ENCODE measurements at regions not wholly inside any gene's neighbourhood (a gene's known extent, or its start where the extent isn't known, plus 50 kb on each side); places are given as distances from the start of the nearest gene placed in this dataset.

DNA sequence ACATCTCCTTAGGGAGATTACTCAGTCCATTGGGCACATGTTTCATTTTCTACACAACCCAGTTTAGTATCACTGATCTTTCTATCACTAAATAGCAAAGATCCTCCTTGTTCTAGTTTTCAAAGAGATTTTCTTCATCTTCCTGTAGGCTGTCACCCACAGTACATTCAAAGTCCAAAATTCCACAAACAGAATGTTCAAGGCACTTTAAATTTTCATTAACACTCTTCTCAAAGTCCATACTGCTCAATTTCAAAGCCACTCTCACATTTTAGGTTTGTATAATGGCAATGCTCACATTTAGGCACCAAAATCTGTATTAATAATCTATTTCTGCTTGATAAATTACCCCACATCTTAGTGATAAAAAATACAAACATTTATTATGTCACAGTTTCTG, 152.8 kb downstream of the FSIP2 start:
- no peak for DNase-seq
- TF ChIP-seq POLR2A (IDR thresholded peaks at IDR 0.05; ENCODE audit: low read length) (no peak), GATA1 (IDR thresholded peaks at IDR 0.05; ENCODE audit: low read depth, low read length) (no peak)

DNA sequence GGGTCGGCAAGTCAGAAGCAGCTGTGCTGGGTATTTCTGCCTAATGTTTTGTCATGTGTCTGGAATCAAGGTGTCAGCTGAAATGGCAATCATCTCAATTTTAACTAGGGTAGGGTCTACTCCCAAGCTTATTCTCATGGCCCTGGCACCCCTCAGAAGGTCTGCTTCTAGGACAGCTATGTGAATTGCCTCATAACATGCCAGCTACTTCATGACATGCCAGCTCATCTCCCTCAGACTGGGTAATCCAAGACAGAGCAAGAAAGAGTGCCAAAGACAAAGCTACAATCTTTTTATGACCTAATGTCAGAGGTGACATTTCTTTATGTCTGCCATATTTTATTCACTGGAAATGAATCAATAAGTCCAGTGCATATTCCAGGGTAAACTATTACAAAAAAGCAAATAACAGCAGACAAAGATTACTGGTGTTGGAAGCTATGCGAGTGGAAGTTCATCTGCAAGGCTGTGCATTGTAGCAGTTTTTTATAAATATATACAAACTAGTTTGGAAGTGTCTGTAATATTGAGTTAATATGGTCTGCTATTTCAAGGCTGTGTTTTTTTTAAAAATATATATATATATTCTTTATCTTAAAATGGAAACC, 153.3 kb downstream of the FSIP2 start:
- no peak for DNase-seq
- TF ChIP-seq GATA1 (IDR thresholded peaks at IDR 0.05; ENCODE audit: low read depth, low read length) = no peak
- TF ChIP-seq POLR2A (IDR thresholded peaks at IDR 0.05; ENCODE audit: low read length) = no peak

DNA sequence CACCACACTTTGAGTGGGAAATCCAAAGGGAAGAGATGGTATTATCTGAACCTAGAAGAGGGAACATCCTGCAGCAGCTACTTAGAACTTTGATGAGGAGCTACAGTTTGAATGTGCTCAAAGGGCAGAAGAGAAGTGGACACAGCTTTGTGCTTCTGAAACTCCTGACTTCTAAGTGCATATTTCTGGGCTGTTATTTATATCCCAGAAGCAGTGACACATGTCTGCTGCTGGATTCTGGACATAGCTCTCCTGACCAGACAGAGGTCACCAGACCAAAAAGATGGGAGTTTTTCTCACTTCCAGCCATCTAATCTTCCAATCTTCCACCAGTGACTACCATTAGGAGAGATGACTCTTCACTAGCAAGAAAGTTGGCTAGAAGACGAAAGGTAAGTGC, 153.9 kb downstream of the FSIP2 start:
- no peak for DNase-seq

DNA sequence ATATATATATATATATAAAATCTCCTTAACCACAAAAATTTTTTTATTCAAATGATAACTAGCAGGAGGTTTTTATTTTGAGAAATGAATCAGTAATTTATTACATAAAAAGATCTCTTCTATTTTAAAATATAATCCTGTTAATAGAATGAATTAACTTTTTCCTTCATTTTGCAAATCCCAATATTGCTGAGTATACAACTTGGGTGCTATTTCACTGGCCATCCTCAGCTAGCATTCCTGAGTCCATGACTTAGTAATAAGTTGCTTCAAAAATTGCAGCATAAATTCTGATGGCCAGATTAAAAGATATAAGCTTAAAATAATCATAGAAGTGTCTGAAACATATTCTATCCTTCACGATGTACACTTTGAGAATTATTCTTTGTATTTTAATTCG, 155.6 kb downstream of the FSIP2 start:
- TF ChIP-seq GATA1 (IDR thresholded peaks at IDR 0.05; ENCODE audit: low read depth, low read length) = no peak
- no peak for TF ChIP-seq POLR2A (IDR thresholded peaks at IDR 0.05; ENCODE audit: low read length)
- no peak for DNase-seq

More for the DNA sequence above, 153.9 kb downstream of the FSIP2 start:
- no peak for TF ChIP-seq POLR2A (IDR thresholded peaks at IDR 0.05; ENCODE audit: low read length)
- no peak for TF ChIP-seq GATA1 (IDR thresholded peaks at IDR 0.05; ENCODE audit: low read depth, low read length)

DNA sequence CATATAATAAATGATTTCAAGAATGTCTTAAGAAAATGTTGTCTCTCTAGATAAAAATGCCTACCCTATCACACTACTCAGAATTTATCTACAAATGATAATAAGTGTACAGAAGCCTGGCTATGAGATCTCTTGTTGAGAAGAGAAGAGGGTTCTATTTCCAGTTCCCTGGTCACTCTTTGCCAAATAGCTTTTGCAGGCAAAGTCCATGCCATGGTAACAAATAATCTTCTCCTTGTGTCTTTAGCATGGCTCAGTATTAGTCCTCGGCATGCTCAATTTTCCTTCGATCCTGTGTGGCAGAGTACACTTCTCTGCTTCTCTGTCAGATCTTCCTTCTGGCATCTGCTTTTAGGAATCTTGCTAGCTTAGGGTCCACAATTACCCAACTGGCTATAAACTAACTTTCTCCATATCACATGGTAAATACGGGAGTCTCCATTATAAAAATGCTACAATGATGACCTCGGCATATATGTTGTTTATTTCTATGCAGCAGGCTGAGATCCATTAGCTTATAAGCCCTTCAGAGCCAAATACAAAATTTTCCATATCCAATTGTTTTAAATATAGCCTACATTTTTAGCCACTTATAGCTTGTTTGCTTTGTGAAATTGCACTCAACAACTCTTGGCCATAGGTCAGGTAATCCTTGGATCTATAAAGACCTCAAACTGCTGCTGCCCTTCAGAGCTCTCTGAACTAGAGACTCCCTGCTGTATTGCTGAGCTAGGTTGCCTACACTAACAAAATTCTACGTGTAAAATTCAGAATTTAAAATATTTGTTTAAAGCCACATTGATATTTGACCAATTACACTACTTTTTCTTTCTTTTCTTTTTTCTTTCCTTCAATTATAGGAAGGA, 157.5 kb downstream of the FSIP2 start:
- TF ChIP-seq GATA1 (IDR thresholded peaks at IDR 0.05; ENCODE audit: low read depth, low read length) = no peak
- TF ChIP-seq POLR2A (IDR thresholded peaks at IDR 0.05; ENCODE audit: low read length) = no peak
- no peak for DNase-seq

DNA sequence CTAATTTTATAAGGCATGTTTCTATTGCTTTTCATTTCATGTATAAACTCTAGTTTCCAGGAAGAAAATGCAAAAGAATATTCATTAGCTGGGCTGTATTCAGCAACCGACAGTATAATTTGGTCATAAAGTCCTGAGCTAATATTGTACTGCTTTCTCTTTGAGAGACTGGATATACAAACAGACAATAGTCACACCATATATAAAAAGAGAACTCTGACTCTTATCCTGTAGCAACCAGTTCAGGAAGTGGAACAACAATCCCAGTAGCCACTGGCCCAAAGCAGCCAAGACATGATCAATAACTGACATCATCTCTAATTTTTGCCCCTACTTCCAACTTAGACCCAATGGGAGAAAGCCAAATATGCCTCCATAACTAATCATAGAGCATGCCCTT, 160.8 kb downstream of the FSIP2 start:
- TF ChIP-seq POLR2A (IDR thresholded peaks at IDR 0.05; ENCODE audit: low read length) = no peak
- no peak for TF ChIP-seq GATA1 (IDR thresholded peaks at IDR 0.05; ENCODE audit: low read depth, low read length)
- no peak for DNase-seq

DNA sequence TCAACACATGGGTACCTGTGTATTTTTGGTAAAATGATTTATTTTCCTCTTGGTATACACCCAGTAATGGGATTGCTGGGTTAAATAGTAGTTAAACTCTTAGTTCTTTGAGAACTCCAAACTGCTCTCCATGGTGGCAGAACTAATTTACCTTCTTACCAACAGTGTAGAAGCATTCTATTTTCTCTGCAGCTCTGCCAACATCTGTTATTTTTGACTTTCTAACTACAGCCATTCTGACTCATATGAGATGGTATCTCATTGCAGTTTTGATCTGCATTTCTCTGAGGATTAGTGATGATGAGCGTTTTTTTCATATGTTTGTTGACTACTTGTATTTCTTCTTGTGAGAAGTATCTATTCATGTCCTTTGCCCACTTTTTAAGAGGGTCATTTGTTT, 180.6 kb downstream of the FSIP2 start:
- no peak for DNase-seq
- TF ChIP-seq POLR2A (IDR thresholded peaks at IDR 0.05; ENCODE audit: low read length) (no peak), GATA1 (IDR thresholded peaks at IDR 0.05; ENCODE audit: low read depth, low read length) (no peak)

DNA sequence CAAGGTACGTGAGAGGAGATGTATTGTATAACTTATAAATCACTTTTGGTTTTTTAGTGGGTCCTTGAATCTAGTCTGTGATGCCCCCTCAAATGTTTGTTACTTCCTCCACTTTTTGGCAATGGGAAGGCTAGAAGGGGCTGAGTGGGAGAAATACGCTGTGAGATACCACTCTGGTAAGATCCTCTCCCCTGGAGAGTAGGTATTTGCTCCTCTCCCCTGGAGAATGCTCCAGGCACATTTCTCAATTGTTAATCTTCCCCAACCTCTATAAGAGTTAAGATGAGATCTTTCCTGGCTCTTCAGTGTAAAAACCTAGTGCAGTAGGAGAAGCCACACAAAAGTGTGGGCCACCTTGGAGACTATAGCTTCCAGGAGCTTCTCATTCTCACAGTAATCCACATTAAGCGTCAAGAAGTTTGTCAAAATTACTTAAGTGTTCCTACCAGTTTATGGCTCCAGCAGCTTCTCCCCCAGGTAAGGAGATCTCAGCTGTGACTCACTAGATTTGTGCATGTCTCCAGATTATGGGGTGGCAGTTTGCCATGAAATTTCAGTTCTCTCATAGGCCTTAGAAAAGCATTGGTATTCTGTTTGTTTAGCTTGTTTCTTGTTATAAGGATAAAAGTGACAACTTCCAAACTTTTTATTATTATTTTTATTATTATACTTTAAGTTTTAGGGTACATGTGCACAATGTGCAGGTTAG, 182.6 kb downstream of the FSIP2 start:
- no peak for DNase-seq
- TF ChIP-seq POLR2A (IDR thresholded peaks at IDR 0.05; ENCODE audit: low read length) (no peak), GATA1 (IDR thresholded peaks at IDR 0.05; ENCODE audit: low read depth, low read length) (no peak)

DNA sequence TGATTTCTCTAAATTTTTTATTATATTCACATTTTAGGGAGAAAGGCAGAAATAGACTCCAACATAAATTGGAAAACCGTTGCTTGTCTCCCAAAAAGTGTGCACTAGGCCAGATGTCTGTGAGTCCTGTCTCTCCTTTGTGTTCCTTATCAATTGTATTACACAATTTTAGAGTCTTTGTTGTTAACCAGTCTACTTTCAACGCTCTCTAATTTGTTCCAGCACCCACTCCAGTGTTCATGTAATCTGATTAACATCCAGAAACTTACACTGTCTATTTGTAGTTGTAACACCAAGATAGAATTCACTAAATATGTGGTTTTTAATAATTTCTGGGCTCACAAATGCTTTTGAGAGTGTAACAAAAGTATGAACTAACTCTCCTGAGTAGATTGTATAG, 195.6 kb downstream of the FSIP2 start:
- TF ChIP-seq POLR2A (IDR thresholded peaks at IDR 0.05; ENCODE audit: low read length) (no peak), GATA1 (IDR thresholded peaks at IDR 0.05; ENCODE audit: low read depth, low read length) (no peak)
- DNase-seq = no peak

DNA sequence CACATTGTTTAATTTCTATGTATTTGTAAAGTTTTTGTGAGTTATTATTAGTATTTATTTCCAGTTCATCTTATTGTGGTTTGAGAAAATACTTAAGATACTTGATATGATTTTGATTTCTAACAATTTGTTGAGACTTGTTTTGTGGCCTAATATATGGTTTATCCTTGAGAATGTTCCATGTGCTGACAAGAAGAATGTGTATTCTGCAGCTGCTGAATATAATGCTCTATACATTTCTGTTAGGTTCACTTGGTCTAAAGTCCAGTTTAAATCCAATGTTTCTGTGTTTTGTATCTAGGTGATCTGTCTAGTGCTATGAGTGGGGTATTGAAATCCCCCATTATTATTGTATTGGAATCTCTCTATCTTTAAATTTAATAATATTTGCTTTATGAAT, 201.3 kb downstream of the FSIP2 start:
- no peak for DNase-seq
- TF ChIP-seq GATA1 (IDR thresholded peaks at IDR 0.05; ENCODE audit: low read depth, low read length) = no peak
- TF ChIP-seq POLR2A (IDR thresholded peaks at IDR 0.05; ENCODE audit: low read length) = no peak

DNA sequence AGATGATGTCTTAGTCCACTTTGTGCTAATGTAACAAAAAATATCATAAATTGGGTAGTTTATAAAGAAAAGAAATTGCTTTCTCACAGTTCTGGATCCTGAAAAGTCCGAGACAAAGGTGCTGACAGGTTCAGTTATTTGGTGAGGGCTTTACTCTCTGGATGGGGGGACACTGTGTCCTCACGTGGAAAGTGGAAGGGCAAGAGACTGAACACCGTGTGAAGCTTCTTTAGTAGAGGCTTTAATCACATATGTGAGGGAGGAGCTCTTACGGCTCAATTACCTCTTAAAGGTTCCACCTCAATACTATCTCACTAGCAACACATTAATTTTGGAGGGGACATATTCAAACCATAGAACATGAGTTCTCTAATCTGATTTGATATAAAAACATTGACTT, 204.3 kb downstream of the FSIP2 start:
- TF ChIP-seq POLR2A (IDR thresholded peaks at IDR 0.05; ENCODE audit: low read length) (no peak), GATA1 (IDR thresholded peaks at IDR 0.05; ENCODE audit: low read depth, low read length) (no peak)

DNA sequence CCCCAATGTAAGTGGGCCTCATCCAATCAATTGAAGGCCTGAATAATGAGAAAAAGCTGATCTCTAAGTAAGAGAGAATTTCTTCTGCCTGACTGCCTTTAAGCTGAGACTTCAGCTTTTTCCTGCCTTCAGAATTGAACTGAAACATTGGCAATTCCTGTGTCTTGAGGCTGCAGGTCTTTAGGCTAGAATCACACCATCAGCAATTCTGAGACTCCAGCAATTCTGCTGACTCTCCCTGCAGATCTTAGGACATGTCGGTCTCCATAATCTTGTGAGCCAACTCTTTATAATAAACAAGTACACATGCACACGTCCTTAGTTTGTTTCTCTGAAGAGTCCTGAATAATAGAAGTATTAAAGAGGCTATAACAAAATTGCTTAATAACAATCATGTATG, 209.1 kb downstream of the FSIP2 start:
- TF ChIP-seq GATA1 (IDR thresholded peaks at IDR 0.05; ENCODE audit: low read depth, low read length) (no peak), POLR2A (IDR thresholded peaks at IDR 0.05; ENCODE audit: low read length) (no peak)
- no peak for DNase-seq

More for the DNA sequence above, 204.3 kb downstream of the FSIP2 start:
- no peak for DNase-seq

DNA sequence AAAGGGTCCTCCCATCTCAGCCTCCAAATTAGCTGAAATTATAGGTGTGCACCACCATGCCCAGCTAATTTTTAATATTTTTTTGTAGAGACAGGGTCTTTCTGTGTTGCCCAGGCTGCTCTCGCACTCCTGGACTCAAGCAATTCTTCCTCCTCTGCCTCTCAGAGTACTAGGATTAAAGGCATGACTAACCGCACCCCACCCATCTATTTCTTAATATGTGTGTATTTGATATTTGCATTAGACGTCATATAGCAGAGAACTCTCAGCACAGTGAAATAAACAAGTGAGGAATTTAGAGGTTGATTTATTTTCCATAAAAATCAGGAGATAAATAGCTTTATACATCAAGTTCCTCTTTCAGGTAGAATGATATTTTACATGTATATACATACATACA, 213.5 kb downstream of the FSIP2 start:
- no peak for DNase-seq
- TF ChIP-seq POLR2A (IDR thresholded peaks at IDR 0.05; ENCODE audit: low read length) (no peak), GATA1 (IDR thresholded peaks at IDR 0.05; ENCODE audit: low read depth, low read length) (no peak)

DNA sequence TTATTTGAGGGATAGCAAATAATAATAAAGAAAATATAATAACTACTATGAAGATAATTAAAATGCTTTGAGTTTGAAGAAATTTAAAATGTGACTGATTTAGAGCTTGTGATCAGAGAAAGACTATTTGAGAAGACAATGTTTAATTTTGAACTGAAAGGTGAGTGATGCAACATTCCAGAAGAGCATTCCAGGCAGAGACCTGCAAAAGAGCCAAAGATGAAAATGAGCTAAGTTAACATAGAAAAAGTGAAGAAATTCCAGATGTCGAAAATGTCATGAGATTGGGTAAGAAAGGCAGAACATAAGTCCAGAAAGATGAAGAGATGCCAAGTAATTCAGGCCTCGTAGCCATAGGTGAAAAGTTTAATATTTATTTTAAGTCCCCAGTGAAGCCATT, 215.8 kb downstream of the FSIP2 start:
- DNase-seq = no peak
- TF ChIP-seq GATA1 (IDR thresholded peaks at IDR 0.05; ENCODE audit: low read depth, low read length) = no peak
- TF ChIP-seq POLR2A (IDR thresholded peaks at IDR 0.05; ENCODE audit: low read length) = no peak
